Vagina (tissue), 2 donors: ENCODE measurements at regions not wholly inside any gene's neighbourhood (a gene's known extent, or its start where the extent isn't known, plus 50 kb on each side); places are given as distances from the start of the nearest gene placed in this dataset.

Experiments used
- DNase-seq, 2 donors: peaks; one replicate each; pipeline ENCODE4 v3.0.0-alpha.2; 2017; ENCODE audit errors: extremely low spot score in 2 of 2
- H3K27ac ChIP-seq: fragments of 200-600 bp; sonication (generic); one replicate; pipeline ENCODE4 v1.5.1; 2019
- H3K27me3 ChIP-seq: fragments of 200-600 bp; sonication (generic); one replicate; pipeline ENCODE4 v1.5.1; 2019
- H3K36me3 ChIP-seq, 2 donors: fragments of 200-600 bp; sonication (generic); one replicate each; pipeline ENCODE4 v1.5.1; 2017 to 2019
- H3K4me1 ChIP-seq: fragments of 200-600 bp; sonication (generic); one replicate; pipeline ENCODE4 v1.5.1; 2019
- H3K4me3 ChIP-seq, 2 donors: fragments of 200-600 bp; sonication (generic); 1 replicate in 1 of 2; 2 replicates in 1 of 2; pipeline ENCODE4 v1.5.1; 2016 to 2019
- H3K9me3 ChIP-seq: fragments of 200-600 bp; sonication (generic); one replicate; pipeline ENCODE4 v1.5.1; 2019
- CTCF ChIP-seq, 3 experiments: fragments of 450-650 bp in 2 of 3; fragments of 200-600 bp in 1 of 3; sonication (generic) in 1 of 3; IDR thresholded peaks; one replicate each; pipeline ENCODE4 v1.5.1; 2017 to 2019; ENCODE audit warnings: antibody characterized with exemption in 3 of 3, mild to moderate bottlenecking in 2 of 3, moderate library complexity in 2 of 3
- POLR2A ChIP-seq, 2 donors: fragments of 450-650 bp; IDR thresholded peaks; one replicate each; pipeline ENCODE4 v1.6.1; 2017; ENCODE audit warnings: antibody characterized with exemption in 2 of 2, mild to moderate bottlenecking in 2 of 2, moderate library complexity in 2 of 2
- POLR2AphosphoS5 ChIP-seq, 2 donors: sonication (generic); formaldehyde crosslinking; IDR thresholded peaks; one replicate each; pipeline ENCODE4 v1.9.0; 2017; ENCODE audit warnings: antibody characterized with exemption in 2 of 2, mild to moderate bottlenecking in 2 of 2, low read depth in 1 of 2; ENCODE audit not compliant: insufficient read depth in 1 of 2
- intact Hi-C: fragments of 100-400 bp; cut with DNase I; formaldehyde crosslinking; loops from one replicate; pipeline ENCODE4 v1.15.1; 2023

GRCh38 chr1:14120895-14121294, 420.9 kb downstream of the PRDM2 start:
- DNase-seq: no peak
- Histone ChIP-seq H3K27me3 (no peaks in the 10 kb centered on the region), H3K36me3 (no peaks in the 10 kb centered on the region), H3K4me3 (no peak overlapping the region), H3K9me3 (no peaks in the 10 kb centered on the region), H3K4me1 (no peaks in the 10 kb centered on the region), H3K27ac (no peak overlapping the region)
- intact Hi-C loops: no loop called here
- TF ChIP-seq POLR2AphosphoS5 (IDR thresholded peaks at IDR 0.05; ENCODE audit: insufficient read depth in 1 of 2, low read depth in 1 of 2) (no peak), CTCF (IDR thresholded peaks at IDR 0.05) (no peak), POLR2A (IDR thresholded peaks at IDR 0.05) (no peak)

DNA sequence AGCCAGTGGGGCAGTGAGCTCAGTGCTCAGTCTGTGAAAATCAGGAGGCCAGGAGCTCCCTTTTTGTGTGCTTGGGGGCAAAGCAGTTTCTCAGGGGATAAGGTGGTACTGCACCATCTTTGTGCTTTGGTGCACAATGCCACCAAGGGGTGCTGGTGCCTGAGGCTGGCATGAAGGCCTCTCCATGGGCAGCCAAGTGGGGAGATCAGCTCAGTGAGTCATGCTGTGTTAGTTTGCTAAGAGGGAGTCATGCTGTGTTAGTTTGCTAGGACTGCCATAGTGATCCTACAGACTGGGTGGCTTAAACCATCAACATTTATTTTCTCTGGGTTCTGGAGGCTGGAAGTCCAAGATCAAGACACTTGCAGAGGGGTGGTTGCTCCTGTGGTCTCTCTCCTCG, 428.1 kb downstream of the PRDM2 start:
- no peak for DNase-seq
- Histone ChIP-seq H3K27ac (no peak overlapping the region), H3K4me3 (no peak overlapping the region), H3K27me3 (no peaks in the 10 kb centered on the region), H3K9me3 (no peaks in the 10 kb centered on the region), H3K4me1 (no peaks in the 10 kb centered on the region), H3K36me3 (no peaks in the 10 kb centered on the region)
- TF ChIP-seq CTCF (IDR thresholded peaks at IDR 0.05) (no peak), POLR2A (IDR thresholded peaks at IDR 0.05) (no peak), POLR2AphosphoS5 (IDR thresholded peaks at IDR 0.05; ENCODE audit: insufficient read depth in 1 of 2, low read depth in 1 of 2) (no peak)
- intact Hi-C loops: no loop called here

GRCh38 chr1:14129009-14129408, 429.0 kb downstream of the PRDM2 start:
- no peak for TF ChIP-seq POLR2A (IDR thresholded peaks at IDR 0.05)
- TF ChIP-seq CTCF (IDR thresholded peaks at IDR 0.05): no peak
- TF ChIP-seq POLR2AphosphoS5 (IDR thresholded peaks at IDR 0.05; ENCODE audit: insufficient read depth in 1 of 2, low read depth in 1 of 2): no peak
- no peaks in the 10 kb centered on the region for H3K9me3 ChIP-seq
- intact Hi-C loops: no loop called here

GRCh38 chr1:14135070-14135469, 435.1 kb downstream of the PRDM2 start:
- intact Hi-C loops: no loop called here
- peaks cover 24% of the 10 kb centered on the region for H3K4me1 ChIP-seq
- no peak for DNase-seq
- H3K36me3 ChIP-seq: no peaks in the 10 kb centered on the region
- no peak overlapping the region for H3K4me3 ChIP-seq
- no peak for TF ChIP-seq POLR2A (IDR thresholded peaks at IDR 0.05)
- no peak for TF ChIP-seq POLR2AphosphoS5 (IDR thresholded peaks at IDR 0.05; ENCODE audit: insufficient read depth in 1 of 2, low read depth in 1 of 2)
- TF ChIP-seq CTCF (IDR thresholded peaks at IDR 0.05): no peak
- no peak overlapping the region for H3K27ac ChIP-seq
- H3K27me3 ChIP-seq: no peaks in the 10 kb centered on the region
- H3K9me3 ChIP-seq: no peaks in the 10 kb centered on the region

More at GRCh38 chr1:14129009-14129408, 429.0 kb downstream of the PRDM2 start:
- no peaks in the 10 kb centered on the region for H3K27me3 ChIP-seq
- no peaks in the 10 kb centered on the region for H3K4me1 ChIP-seq
- DNase-seq: no peak
- no peaks in the 10 kb centered on the region for H3K36me3 ChIP-seq
- no peak overlapping the region for H3K4me3 ChIP-seq
- H3K27ac ChIP-seq: no peak overlapping the region

GRCh38 chr1:14136152-14136763, 436.3 kb downstream of the PRDM2 start:
- Histone ChIP-seq H3K9me3 (no peaks in the 10 kb centered on the region), H3K27me3 (no peaks in the 10 kb centered on the region), H3K4me1 (peaks cover 32% of the 10 kb centered on the region), H3K36me3 (no peaks in the 10 kb centered on the region), H3K4me3 (no peak overlapping the region), H3K27ac (no peak overlapping the region)
- intact Hi-C loops: no loop called here
- TF ChIP-seq POLR2A (IDR thresholded peaks at IDR 0.05): no peak
- no peak for TF ChIP-seq CTCF (IDR thresholded peaks at IDR 0.05)
- TF ChIP-seq POLR2AphosphoS5 (IDR thresholded peaks at IDR 0.05; ENCODE audit: insufficient read depth in 1 of 2, low read depth in 1 of 2): no peak
- DNase-seq: no peak
